CD14-positive monocyte (primary cell): ENCODE measurements at regions not wholly inside any gene's neighbourhood (a gene's known extent, or its start where the extent isn't known, plus 50 kb on each side); places are given as distances from the start of the nearest gene placed in this dataset.

Experiments used
- DNase-seq, 3 donors: peaks; one replicate each; pipeline ENCODE4 v3.0.0-alpha.2; 2011 to 2022
- H2AFZ ChIP-seq: 2 replicates; pipeline ENCODE4 v1.6.0; 2012; ENCODE audit warnings: mild to moderate bottlenecking, low read depth, low read length, inconsistent platforms; ENCODE audit not compliant: insufficient read depth, poor library complexity, severe bottlenecking
- H3K27ac ChIP-seq, 2 donors: 1 replicate in 1 of 2; 2 replicates in 1 of 2; pipeline ENCODE4 v1.5.1; 2012 to 2013; ENCODE audit warnings: low read length in 2 of 2, control low read depth in 1 of 2, inconsistent platforms in 1 of 2, low read depth in 1 of 2, mild to moderate bottlenecking in 1 of 2
- H3K27me3 ChIP-seq, 2 donors: one replicate each; pipeline versions ENCODE4 v1.6.0 to v1.6.1; 2011 to 2013; ENCODE audit warnings: low read length in 2 of 2; ENCODE audit not compliant: control insufficient read depth in 2 of 2, insufficient read depth in 2 of 2
- H3K36me3 ChIP-seq, 2 donors: replicated peaks in 1 of 2; 1 replicate in 1 of 2; 2 replicates in 1 of 2; pipeline versions ENCODE4 v1.5.1 to v1.6.1; 2012 to 2013; ENCODE audit warnings: low read length in 2 of 2, control low read depth in 1 of 2, inconsistent platforms in 1 of 2, mild to moderate bottlenecking in 1 of 2; ENCODE audit not compliant: insufficient read depth in 2 of 2, control insufficient read depth in 1 of 2
- H3K4me1 ChIP-seq, 2 donors: 1 replicate in 1 of 2; 2 replicates in 1 of 2; pipeline versions ENCODE4 v1.5.1 to v1.6.1; 2012 to 2013; ENCODE audit warnings: low read length in 2 of 2, control low read depth in 1 of 2, inconsistent platforms in 1 of 2, mild to moderate bottlenecking in 1 of 2, moderate library complexity in 1 of 2; ENCODE audit not compliant: insufficient read depth in 2 of 2, control insufficient read depth in 1 of 2
- H3K4me2 ChIP-seq: replicated peaks from 2 replicates; pipeline ENCODE3; 2012; ENCODE audit warnings: low read length, moderate library complexity, mild to moderate bottlenecking; ENCODE audit not compliant: poor library complexity, severe bottlenecking; ENCODE audit errors: extremely low read depth
- H3K4me3 ChIP-seq, 3 experiments: fragments of 200-600 bp in 1 of 3; sonication (generic) in 1 of 3; replicated peaks in 1 of 3; 1 replicate in 2 of 3; 2 replicates in 1 of 3; pipeline ENCODE4 v1.5.1; 2011 to 2013; ENCODE audit warnings: low read length in 3 of 3, mild to moderate bottlenecking in 3 of 3, control low read depth in 2 of 3, low read depth in 2 of 3, inconsistent platforms in 1 of 3, moderate library complexity in 1 of 3
- H3K79me2 ChIP-seq: 2 replicates; pipeline ENCODE4 v1.6.0; 2012; ENCODE audit warnings: mild to moderate bottlenecking, control low read depth, inconsistent platforms, low read length, moderate library complexity; ENCODE audit not compliant: insufficient read depth
- H3K9ac ChIP-seq: 2 replicates; pipeline ENCODE4 v1.6.0; 2017; ENCODE audit warnings: low read length, mild to moderate bottlenecking; ENCODE audit not compliant: insufficient read depth, poor library complexity, severe bottlenecking
- H3K9me3 ChIP-seq, 2 donors: replicated peaks in 1 of 2; 1 replicate in 1 of 2; 2 replicates in 1 of 2; pipeline versions ENCODE4 v1.5.1 to v1.6.1; 2012 to 2013; ENCODE audit warnings: low read length in 2 of 2, control low read depth in 1 of 2; ENCODE audit not compliant: control insufficient read depth in 1 of 2, insufficient read depth in 1 of 2
- H4K20me1 ChIP-seq: 2 replicates; pipeline ENCODE4 v1.6.0; 2012; ENCODE audit warnings: mild to moderate bottlenecking, low read length, control low read depth, moderate library complexity; ENCODE audit not compliant: insufficient read depth
- H3K27ac Mint-ChIP-seq, 7 donors: one replicate each; pipeline ENCODE4 v1.8.0; 2020; ENCODE audit warnings: mild to moderate bottlenecking in 7 of 7, mixed read lengths in 7 of 7, moderate library complexity in 6 of 7, inconsistent platforms in 2 of 7
- H3K27me3 Mint-ChIP-seq, 3 donors: one replicate each; pipeline ENCODE4 v1.8.0; 2021 to 2022; ENCODE audit warnings: low read depth in 3 of 3, mild to moderate bottlenecking in 3 of 3, mixed read lengths in 3 of 3, moderate library complexity in 3 of 3, inconsistent platforms in 1 of 3
- H3K36me3 Mint-ChIP-seq, 2 donors: one replicate each; pipeline ENCODE4 v1.8.0; 2020; ENCODE audit warnings: mixed read lengths in 2 of 2, inconsistent platforms in 1 of 2, mild to moderate bottlenecking in 1 of 2
- H3K4me1 Mint-ChIP-seq: one replicate; pipeline ENCODE4 v1.8.0; 2020; ENCODE audit warnings: mild to moderate bottlenecking, mixed read lengths
- H3K4me3 Mint-ChIP-seq, 2 donors: one replicate each; pipeline ENCODE4 v1.8.0; 2020; ENCODE audit warnings: mild to moderate bottlenecking in 2 of 2, mixed read lengths in 2 of 2, moderate library complexity in 1 of 2
- H3K9me3 Mint-ChIP-seq, 7 donors: one replicate each; pipeline ENCODE4 v1.8.0; 2020 to 2022; ENCODE audit warnings: mixed read lengths in 7 of 7, mild to moderate bottlenecking in 6 of 7, moderate library complexity in 6 of 7, inconsistent platforms in 2 of 7
- CTCF ChIP-seq: fragments of 200-600 bp; IDR thresholded peaks from one replicate; pipeline ENCODE4 v1.8.0; 2022; ENCODE audit warnings: antibody characterized with exemption, mild to moderate bottlenecking
- WGBS: methylation state at CpG from one replicate; pipeline ENCODE4 v1.1.5; 2013; ENCODE audit warnings: missing lambda C conversion rate; ENCODE audit not compliant: insufficient coverage; 5-methylcytosine and 5-hydroxymethylcytosine counted together
- intact Hi-C, 2 donors: fragments of 100-400 bp; cut with micrococcal nuclease; formaldehyde crosslinking; loops; one replicate each; pipeline versions ENCODE4 v1.15.0 to v1.15.1; 2023

- intact Hi-C loops, result no loop called here
- Histone ChIP-seq H3K27ac (no peak overlapping the region), H3K9me3 (no peaks in the 10 kb centered on the region), H3K4me1 (no peaks in the 10 kb centered on the region), H3K36me3 (no peaks in the 10 kb centered on the region), H3K4me3 (no peak overlapping the region), H3K9ac (no peak overlapping the region), H2AFZ (no peak overlapping the region), H4K20me1 (no peaks in the 10 kb centered on the region), H3K79me2 (no peaks in the 10 kb centered on the region), H3K27me3 (no peaks in the 10 kb centered on the region), H3K4me2 (no peak overlapping the region)
- peaks cover 0 to 3% (median 2%) of the 10 kb centered on the region in 3 donors for H3K27me3 Mint-ChIP-seq
- H3K27ac Mint-ChIP-seq, result no peak overlapping the region
- no peaks in the 10 kb centered on the region for H3K4me1 Mint-ChIP-seq
- peaks cover 0 to 2% (median 0%) of the 10 kb centered on the region in 7 donors for H3K9me3 Mint-ChIP-seq
- no peaks in the 10 kb centered on the region for H3K36me3 Mint-ChIP-seq
- DNase-seq, result no peak
- WGBS, result no CpG with 5 or more reads among the region's 2 CpGs
- no peak for TF ChIP-seq CTCF
- H3K4me3 Mint-ChIP-seq, result no peak overlapping the region
Measured at GRCh38 chr6:54017877-54018276, 93.4 kb upstream of the MLIP start.

DNA sequence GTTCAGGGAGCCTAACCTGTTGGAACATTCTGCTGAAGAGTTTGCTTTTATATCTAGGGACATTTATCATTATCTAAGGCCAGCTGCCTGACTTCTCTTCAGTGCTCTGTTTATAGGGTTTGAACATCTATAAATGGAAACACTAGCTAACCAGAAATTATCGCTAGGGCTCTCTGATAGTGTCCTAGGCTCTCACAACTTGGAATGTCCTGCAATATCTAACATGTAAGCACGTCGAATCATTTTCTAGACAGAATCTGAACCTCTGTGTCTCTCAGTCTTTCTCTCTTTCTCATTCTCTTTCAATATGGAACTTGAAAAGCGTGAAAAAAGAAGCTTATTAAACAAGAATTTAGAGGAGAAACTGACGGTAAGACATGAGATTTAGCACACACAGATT lies 92.5 kb upstream of the MLIP start:
- Histone ChIP-seq H3K79me2 (no peaks in the 10 kb centered on the region), H3K4me2 (no peak overlapping the region), H3K36me3 (no peaks in the 10 kb centered on the region), H3K27ac (no peak overlapping the region), H4K20me1 (no peaks in the 10 kb centered on the region), H3K9ac (no peak overlapping the region), H3K9me3 (no peaks in the 10 kb centered on the region), H3K4me1 (no peaks in the 10 kb centered on the region), H3K27me3 (no peaks in the 10 kb centered on the region), H3K4me3 (no peak overlapping the region), H2AFZ (no peak overlapping the region)
- 100% methylated on average over 3 of the region's 5 CpGs for WGBS
- Mint-ChIP-seq H3K4me1 (no peaks in the 10 kb centered on the region), H3K4me3 (no peak overlapping the region), H3K27me3 (peaks cover 0 to 3% (median 2%) of the 10 kb centered on the region in 3 donors), H3K36me3 (no peaks in the 10 kb centered on the region), H3K9me3 (peaks cover 0 to 3% (median 0%) of the 10 kb centered on the region in 7 donors), H3K27ac (no peak overlapping the region)
- DNase-seq, result no peak
- TF ChIP-seq CTCF, result no peak
- intact Hi-C loops, result no loop called here
